HepG2 (cell line): ENCODE measurements at regions not wholly inside any gene's neighbourhood (a gene's known extent, or its start where the extent isn't known, plus 50 kb on each side); places are given as distances from the start of the nearest gene placed in this dataset.

Source experiments
- KDM2A ChIP-seq: sonication (generic); formaldehyde crosslinking; IDR thresholded peaks from 2 replicates; pipeline ENCODE4 v1.4.0; 2020; ENCODE audit warnings: low read depth, missing genetic modification reagents, borderline replicate concordance
- MBNL3 ChIP-seq: fragments of 250-450 bp; sonication (Bioruptor Pico); conservative IDR thresholded peaks from 2 replicates; pipeline ENCODE4 v1.8.0; 2022; ENCODE audit warnings: mild to moderate bottlenecking, inconsistent platforms
- NFIB ChIP-seq: sonication (generic); formaldehyde crosslinking; IDR thresholded peaks from 2 replicates; pipeline ENCODE4 v1.9.0; 2021; ENCODE audit warnings: missing genetic modification reagents, mild to moderate bottlenecking, borderline replicate concordance
- SMC3 ChIP-seq: IDR thresholded peaks from 2 replicates; pipeline ENCODE4 v1.6.1; 2011; ENCODE audit warnings: low read length, improper control_type of control experiment
- THRA ChIP-seq: sonication (generic); formaldehyde crosslinking; IDR thresholded peaks from 2 replicates; pipeline ENCODE4 v1.4.0; 2020; ENCODE audit warnings: missing genetic modification reagents, borderline replicate concordance
- ZBTB7B ChIP-seq: sonication (generic); formaldehyde crosslinking; IDR thresholded peaks from 2 replicates; pipeline ENCODE4 v1.4.0; 2020; ENCODE audit warnings: missing genetic modification reagents
- ZNF205 ChIP-seq: IDR thresholded peaks from 2 replicates; pipeline ENCODE4 v1.6.1; 2018; ENCODE audit warnings: missing biosample characterization, missing genetic modification reagents
- ZNF687 ChIP-seq: sonication (generic); formaldehyde crosslinking; IDR thresholded peaks from 2 replicates; pipeline ENCODE4 v1.5.1; 2020; ENCODE audit warnings: mild to moderate bottlenecking, missing genetic modification reagents, moderate library complexity

DNA sequence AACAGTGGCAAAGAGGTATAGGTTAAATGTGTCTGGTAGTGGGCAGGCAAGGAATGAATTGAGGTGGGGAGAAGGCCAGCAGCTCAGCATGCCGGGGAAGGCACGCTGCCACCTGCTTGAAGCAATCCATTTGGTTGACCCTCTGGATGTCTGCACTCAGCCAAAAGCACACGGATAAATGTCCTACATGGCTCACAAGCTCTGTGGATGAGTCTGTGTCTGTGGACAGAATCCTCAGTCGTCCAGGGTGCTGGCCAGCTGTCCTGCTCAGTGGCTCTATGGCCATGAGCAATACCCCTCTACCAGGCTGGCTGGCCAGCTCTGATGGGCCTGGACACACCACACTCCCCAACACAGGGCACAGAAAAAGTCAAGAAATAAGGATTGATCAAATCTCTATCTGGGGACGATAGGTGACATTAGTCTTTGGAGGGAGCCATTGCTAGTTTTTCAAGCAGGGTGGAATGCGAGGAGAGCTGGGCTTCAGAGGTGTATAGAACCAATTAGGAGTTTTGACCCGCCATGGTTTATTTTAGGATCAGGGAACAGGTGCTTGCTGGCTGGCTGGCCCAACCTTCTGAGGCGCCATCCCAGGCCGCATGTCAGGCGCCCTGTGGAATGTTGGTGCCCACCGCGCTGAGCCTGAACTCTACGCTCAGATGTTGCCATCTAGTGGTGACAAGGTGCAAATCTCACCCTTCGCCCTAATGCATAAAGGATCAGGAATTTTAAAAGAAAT, 493.4 kb downstream of the TNS3 start (continued):
- 0 out of 2 replicates have a peak, but pooled peaks have one; percentile 22 for TF ChIP-seq THRA (CRISPR knock-in tag)
- no peak for TF ChIP-seq NFIB (CRISPR knock-in tag)
- 0 out of 2 replicates have a peak, but pooled peaks have one; percentile 15 for TF ChIP-seq ZNF687
- 0 out of 2 replicates have a peak, but pooled peaks have one; percentile 40 for TF ChIP-seq ZBTB7B (CRISPR knock-in tag)
- peak; percentile 46; the same call in 1 of the 2 replicates for TF ChIP-seq KDM2A (CRISPR knock-in tag)
- no peak for TF ChIP-seq MBNL3 (CRISPR knock-in tag)
- TF ChIP-seq SMC3: peak; percentile 66; the same call in 1 of the 2 replicates
- TF ChIP-seq ZNF205 (CRISPR knock-in tag): peak; percentile 66; the same call in 1 of the 2 replicates
